HG03135 (cell line): ENCODE measurements at regions not wholly inside any gene's neighbourhood (a gene's known extent, or its start where the extent isn't known, plus 50 kb on each side); places are given as distances from the start of the nearest gene placed in this dataset.
"Not testable (repeated sequence)": the region's sequence is repeated elsewhere in the genome, so short reads cannot be mapped to it uniquely, and the experiment has no call there.

Experiments used
- ATAC-seq: cut with Tn5 transposase; IDR thresholded peaks from one replicate; pipeline ENCODE4 v1.9.1; 2021; ENCODE audit warnings: mild to moderate bottlenecking, moderate library complexity; ENCODE audit not compliant: unreplicated experiment

DNA sequence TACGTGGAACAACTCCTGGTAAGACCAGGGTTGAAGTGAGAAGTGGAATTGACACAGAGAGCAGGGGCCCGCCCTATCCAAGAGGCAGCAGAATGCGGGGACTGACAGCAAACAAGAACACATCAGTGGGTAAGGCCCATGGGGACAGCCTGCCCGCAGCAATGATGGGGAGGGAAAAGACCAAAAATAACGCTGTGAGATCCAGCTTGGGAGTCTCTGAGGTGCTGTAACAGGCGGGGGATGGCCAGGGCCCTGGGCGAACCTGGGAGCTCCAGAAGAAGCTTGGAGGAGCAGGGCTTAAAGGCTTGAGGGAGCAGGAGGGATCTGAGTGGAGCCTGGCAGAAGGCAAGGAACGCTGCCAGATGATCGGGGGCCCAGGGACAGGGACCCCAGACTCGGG lies 173.4 kb downstream of the TMEM200C start:
- no peak for ATAC-seq

DNA sequence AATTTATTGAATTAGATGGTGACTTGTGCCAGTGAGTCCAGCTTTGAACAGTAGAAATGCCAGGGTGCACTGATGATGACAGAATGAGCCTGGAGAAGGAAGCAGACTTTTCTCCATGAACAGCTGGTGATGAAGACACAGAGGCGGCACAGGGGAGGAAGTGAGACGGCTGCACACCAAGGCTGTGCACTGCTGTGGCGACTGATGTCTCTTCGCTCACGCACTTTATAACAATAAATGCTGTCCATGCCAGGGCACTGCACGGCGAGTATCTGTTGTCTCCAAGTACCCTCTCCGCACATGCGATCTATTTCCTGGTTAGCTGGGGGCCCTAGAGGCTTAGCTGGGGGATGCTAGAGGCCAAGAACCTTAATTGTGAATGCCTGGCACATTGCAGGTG lies 175.2 kb downstream of the TMEM200C start:
- ATAC-seq: no peak

DNA sequence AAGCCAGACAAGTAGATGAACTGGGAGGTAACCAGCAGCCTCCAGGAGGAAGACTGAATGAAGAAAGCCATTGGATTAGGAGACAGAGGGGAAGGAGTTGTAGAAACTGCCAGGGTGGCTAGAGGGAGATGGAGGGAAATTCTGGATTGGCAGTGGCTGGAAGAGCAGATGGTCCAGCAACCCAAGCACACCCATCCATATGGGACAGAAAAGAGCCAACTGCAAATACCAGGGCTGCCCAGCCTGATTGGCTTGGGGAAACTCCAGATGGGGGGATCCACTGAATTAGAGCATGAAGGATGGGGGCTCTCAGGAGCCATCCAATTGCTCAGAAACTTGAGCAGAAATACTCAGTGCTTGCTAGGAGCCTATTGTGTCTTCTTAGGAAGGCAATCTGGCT lies 173.5 kb upstream of the EPB41L3 start:
- ATAC-seq: no peak

DNA sequence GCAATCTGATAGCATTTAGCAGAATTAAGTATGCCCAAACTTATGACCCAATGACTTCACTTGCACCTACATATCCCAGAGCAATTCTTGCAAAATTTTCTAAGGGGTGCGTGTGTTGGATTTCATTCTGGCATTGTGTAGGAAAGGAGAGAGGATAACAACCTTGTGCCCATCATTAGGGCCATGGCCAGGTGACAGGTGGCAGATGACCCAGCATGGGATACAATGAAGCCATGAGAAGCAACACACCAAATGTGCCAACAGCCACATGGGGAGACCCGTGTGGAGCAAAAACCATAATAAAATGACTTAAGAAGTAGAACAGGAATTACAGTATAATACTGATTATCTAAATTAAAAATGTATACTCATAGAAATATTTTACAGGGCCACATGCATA lies 166.9 kb upstream of the EPB41L3 start:
- ATAC-seq: no peak

DNA sequence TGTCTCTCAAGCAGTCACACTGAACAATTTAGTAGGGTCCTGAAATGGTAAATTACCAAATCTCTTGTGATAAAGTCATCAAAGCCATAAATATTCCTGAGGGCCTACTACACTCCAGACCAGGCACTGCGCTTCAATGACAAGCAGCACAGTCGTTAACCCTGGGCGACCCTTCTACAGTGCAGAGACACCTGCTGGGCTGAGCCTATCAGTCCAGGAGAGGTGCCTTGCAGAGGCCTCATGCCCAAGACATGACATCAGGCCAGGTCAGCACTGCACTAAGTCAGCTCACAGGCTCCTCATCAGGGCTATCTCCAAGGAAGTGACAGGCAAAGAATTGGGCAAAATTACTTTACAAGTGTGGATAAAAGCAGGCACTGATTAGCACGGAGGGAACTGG lies 166.4 kb upstream of the EPB41L3 start:
- ATAC-seq: no peak

DNA sequence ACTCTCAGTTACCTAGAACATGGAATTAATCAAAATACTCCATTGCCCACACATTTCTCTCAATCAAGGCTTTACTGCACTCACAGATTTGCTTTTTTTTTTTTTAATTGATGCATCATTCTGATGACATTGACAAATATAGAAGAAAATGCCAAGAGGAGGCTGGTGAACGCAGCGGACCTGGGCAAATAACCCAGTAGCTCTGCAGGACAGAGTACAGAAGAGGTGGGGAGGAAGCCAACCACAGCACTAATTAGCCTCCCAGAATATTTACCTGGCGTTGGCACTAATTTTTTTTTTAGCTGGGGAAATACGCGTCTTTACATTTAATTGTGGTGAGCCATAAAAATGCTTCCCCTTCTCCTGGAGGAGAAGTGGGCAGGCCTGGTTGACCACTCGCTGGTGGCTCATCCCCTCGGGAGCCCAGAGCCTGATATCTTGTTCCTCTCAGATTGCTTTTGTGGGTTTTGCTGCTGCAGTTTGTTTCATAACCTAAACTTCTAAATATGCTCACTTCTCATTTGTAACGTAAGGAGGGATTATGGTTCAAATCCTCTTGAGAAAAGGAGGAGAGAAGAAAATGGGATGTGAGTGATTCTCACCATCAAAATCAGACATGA lies 165.8 kb upstream of the EPB41L3 start:
- ATAC-seq: no peak

DNA sequence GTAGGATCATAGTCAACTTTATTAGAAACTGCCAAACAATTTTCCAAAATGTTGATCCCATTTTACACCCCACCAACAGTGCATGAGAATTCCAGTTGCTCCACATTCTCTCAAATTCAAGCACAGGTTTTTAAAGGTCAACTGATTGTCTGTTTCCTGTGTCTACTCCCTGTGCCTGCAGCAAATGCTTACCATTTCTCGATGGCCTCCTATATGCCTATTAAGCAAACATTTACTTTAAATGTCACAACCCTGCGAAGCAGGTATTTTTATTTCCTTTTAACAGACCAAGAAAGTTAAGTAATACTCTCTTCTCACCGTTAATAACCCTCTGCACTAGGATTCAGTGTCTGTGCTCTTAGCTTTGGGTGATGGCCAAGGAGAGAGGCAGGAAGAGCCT lies 163.8 kb upstream of the EPB41L3 start:
- no peak for ATAC-seq

DNA sequence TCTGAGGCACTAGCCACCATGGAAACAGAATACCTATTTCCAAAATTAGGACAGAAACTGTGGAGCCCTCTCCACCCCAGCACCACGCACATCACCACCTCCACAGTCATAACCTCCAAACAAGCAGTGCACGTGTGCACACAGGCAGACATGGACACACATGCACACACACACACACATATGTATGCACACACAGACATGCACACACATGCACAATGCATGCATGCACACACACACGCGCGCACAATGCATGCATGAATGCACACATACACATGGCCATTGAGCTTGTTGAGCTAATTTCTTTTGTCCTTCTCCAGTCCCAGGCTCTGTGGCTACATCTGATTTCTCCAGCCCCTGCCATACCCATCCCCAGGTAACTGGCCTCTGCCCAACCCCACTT lies 161.6 kb upstream of the EPB41L3 start:
- ATAC-seq: no peak

DNA sequence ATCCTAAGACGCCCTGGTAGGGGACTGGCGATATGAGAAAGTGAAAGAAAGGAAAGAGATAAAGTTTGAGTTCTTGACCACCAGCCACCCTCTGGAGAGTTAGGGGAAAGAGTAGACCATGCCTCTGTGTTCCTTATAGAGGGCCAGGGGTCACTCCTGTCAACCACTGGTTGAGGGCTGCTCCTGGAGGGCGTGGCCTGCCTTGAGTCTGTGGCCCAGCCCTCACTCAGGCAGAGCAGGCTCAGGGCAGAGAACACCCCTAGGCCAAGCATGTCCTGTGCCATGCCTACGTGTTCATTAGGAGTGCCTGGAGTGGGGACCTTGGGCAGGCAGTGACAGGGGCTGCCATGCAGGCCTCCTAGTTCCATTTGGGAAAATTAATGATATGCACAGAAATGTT lies 161.1 kb upstream of the EPB41L3 start:
- no peak for ATAC-seq

DNA sequence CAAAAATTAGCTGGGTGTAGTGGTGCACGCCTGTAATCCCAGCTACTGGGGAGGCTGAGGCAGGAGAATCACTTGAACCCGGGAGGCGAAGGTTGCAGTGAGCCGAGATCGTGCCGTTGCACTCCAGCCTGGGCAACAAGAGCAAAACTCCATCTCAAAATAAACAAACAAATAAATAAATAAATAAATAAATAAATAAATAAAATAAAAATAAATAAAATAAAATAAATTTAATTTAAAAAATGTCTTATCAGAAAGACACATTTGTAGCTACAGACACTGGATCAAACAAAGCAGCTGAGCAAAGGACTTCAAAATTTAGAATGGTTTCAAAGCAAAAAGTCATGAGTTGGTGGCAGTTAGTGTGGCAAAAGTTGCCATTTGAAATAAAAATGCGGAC lies 158.2 kb upstream of the EPB41L3 start:
- ATAC-seq: not testable (repeated sequence)

DNA sequence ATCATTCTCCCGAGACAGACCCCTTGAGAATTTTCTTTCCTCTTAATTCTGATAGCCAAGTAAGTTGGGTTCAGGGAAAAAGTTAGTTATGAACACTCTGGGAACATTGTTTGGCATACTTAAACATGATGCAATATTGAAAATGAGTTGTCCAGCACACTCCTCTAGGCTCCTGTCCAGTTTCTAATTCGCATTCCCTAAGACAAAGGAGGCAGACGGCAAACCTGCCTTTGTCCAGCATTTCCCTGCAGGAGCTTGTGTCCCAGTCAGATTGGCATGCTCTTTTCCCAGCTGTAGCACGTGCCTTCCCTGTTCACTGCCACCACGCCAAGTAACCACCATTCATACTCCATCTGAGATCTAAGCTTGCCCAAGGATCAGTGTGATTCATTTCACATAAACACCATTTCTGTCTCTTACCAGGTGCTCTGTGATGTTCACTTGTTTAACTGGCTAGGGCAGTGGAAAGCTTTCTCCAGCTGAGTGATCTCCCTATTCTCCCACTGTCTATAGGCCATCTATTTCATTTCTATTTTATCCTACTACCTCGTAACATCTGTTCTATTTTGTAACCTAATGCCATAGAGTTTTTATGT lies 150.0 kb upstream of the EPB41L3 start:
- ATAC-seq: no peak

DNA sequence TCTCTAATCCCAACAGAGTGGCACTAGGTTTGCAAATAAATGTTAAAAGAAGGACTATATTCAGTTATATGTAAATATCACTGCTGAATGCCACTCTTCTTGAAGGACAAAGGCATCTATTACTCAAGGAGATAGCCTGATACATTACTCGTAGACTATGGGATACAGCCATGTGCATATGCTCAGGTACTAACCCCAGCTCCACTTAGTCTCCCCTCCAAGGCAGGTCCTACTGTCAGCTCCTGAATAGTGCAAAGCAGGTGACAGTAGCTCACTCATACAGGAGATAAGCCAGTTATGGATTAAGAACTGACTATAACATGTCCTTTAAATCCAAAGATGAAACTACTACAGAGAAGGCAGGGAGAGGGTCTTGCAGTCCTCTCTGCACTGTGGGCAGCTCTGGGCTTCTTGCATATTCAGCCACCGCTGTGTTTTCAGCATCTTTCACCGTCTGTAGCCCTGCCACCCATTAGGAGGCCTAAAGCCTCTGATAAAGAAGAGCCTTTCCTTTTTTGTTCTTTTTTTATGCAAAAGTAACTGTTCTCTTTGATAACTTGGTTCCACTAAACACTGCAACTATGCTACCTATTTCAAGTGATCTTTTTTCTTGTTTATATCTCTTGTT lies 135.1 kb upstream of the EPB41L3 start:
- no peak for ATAC-seq

DNA sequence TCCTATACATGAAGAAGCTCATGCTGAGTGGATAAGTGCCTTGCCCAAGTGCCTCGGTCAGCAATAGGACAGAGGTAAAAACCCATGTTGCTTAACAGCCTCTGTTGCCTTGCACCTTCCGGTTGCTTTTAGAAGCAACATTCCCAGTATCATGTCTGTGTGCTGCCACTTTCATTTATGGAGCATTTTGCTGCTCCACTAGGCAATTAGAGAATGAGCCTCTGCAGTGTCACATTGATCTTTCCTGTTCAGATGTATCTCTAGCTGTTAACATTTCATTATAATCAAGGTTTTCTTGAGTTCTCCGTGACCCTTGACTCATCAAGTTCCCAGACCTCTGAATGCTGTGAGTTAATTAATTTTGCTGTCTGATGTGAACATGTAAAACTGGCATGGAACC lies 134.5 kb upstream of the EPB41L3 start:
- no peak for ATAC-seq

DNA sequence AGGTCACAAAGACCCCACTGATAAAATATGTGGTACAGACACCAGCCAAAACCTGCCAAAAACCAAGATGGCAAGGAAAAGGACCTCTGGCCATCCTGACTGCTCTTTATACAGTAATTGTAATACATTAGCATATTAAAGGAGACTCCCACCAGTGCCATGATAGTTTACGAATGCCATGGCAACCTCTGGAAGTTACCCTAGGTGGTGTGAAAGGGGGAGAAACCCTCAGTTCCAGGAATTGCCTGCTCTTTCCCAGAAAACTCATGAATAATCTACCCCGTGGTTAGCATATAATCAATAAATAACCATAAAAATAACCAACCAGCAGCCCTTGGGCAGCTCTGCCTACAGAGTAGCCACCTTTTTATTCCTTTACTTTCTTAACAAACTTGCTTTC lies 129.8 kb upstream of the EPB41L3 start:
- ATAC-seq: no peak

DNA sequence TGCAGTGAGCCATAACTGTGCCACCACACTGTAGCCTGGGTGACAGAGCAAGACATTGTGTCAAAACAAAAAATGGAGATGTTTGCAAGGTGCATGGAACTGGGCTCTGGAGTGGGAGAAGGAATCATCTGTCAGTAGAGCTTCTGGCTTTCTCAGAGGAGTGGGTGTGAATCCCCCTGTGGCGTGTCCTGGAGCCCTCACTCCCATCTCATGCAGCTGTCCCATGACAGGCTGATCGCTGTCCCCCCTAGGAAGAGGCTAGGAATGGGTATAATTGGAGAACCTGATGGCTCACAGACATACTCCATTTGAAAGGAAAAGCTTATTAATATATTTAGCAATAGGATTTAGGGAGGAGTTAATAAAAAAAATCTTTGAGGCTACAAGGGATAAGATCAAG lies 125.8 kb upstream of the EPB41L3 start:
- no peak for ATAC-seq

DNA sequence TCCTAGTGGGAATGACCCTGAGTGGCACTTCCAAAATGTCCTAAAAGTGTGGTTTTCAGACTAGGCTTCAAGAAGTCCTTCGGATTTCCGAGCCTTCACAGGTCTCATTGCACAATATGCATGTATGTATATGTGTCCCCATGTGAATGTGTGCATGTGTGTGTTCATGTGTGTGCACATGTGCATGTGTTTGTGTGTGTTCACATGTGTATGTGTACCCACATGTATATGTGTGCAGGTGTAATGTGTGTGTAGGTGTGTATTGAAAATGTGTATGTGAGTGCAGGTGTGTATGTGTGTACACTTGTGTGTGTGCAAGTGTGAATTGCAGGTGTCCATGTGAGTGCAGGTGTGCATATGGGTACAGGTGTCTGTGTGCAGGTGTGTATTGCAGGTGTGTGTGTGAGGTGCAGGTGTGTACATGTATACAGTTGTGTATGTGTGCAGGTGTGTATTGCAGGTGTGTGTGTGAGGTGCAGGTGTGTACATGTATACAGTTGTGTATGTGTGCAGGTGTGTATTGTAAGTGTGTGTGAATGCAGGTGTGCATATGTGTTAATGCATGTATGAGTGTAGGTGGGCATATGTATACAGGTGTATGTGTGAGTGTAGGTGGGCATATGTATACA lies 124.4 kb upstream of the EPB41L3 start:
- no peak for ATAC-seq

DNA sequence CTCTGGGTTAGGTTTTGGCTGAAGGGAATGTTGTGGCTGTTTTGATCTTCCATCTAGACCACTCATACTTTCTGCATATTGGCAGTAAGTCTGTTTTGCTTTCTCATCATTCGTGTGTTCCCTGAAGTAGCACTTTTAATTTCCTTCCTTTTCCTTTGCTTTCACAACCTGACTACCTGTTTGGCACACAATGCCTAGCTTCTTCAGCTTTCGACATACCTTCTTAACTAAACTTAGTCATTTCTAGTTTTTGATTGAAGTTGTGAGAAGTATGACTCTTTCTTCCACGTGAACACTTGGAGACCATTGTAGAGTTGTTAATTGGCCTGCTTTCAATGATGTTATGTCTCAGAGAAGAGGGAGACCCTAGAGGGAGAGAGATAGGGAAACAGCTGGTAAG lies 123.6 kb upstream of the EPB41L3 start:
- no peak for ATAC-seq

DNA sequence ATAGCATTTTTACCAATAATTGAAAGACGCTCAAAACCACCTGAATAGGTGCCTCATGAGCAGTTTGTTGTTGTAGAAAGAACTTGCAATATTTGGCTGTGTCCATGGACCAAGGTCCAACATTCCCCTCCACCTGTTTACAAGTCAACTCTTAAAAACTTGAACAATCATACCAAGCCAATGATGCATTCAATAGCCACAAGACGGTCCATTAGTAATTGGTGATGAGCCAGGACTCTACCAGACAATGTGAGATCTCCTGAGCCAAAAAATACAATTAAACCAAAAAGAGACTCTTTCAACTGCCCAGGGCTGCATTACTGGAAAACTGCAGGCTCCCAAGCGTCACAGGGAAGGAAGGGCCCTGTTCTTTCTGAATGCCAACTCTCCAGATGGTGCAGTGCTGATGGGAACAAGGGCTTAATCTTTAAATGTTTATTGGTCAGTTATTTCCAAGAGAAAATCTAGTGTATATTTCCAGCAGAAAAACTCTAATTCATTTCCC lies 118.8 kb upstream of the EPB41L3 start:
- ATAC-seq: no peak

DNA sequence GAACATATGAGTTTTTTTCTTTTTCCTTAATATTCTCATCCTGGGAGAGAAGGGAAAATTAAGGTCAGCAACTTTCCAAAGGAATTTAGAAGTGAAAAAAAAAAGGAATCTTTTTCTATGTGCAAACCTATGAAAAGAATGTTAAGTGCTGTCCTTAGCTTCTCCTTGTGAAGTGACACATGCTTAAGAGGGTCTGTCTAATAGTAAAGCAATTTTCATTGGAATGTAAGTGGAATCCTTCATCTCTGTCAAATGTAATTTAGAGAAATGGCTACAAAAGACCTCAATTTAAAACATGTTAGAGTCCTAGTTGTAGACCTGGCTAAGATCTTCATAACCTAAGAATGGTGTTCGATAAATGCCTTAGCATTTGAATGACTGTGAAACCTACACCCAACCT lies 117.4 kb upstream of the EPB41L3 start:
- ATAC-seq: no peak

DNA sequence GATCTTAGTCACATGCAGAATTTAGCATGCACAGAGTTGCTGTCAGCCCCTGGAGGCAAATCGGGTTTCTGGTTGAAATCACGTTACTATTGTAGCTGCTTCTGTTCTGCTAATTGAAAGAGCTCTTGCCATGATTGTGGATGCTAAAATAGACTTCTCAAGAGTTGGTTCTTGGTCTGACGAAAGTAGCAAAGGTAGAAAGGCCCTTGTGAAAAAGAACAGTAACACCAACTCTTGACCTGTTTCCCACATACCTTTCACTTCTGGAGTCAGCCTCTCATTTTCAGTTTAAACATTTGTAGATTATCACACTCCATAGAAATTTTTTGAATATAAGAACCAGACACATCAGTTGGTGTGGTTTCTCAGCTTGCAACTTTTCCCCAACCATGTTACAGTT lies 110.0 kb upstream of the EPB41L3 start:
- no peak for ATAC-seq

DNA sequence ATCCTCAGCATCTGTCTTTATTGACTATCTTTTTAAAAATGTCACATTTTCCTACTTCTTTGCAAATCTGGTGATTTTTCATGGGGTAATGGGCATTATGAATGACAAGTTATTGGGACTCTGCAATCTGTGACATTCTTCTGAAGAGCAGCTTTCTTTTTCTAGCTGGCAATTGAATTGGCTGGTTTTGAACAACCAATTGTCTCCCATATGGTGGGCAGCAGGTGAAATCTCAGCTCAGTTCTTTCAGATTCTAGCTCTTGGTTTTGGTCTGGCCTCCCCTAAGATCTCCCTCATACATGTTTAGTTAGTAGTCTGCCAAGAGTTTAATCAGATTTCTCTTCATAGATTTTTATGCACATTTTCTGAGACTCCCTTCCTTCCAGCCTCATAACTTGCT lies 107.9 kb upstream of the EPB41L3 start:
- no peak for ATAC-seq

DNA sequence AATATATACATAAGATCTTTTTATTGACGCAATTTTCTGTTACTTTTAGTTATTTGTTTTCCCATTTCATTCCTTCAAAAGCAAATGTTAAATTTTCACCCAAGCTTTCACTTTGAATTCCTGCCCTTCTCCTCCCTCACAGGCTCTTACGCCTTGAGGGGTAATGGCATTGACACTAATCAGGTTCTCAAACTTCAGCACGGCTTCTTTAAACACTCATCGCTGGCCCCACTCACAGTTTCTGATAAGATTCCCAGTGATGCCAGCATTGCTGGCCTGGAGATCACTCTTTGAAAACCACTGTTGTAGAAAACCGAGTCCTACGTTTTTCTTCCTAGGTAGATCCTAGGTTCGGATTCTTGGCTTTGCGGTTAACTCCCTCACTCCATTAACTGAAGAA lies 105.6 kb upstream of the EPB41L3 start:
- no peak for ATAC-seq
